ENCODE measurements at regions not wholly inside any gene's neighbourhood (a gene's known extent, or its start where the extent isn't known, plus 50 kb on each side); places are given as distances from the start of the nearest gene placed in this dataset.

GRCh38 chr21:36565540-36565939, 85.6 kb upstream of the CLDN14 start:
- TF ChIP-seq CTCF (IDR thresholded peaks at IDR 0.05; ENCODE audit: low read depth, low read length, poor library complexity, severe bottlenecking) = no peak
- no peak for TF ChIP-seq EZH2phosphoT487 (IDR thresholded peaks at IDR 0.05; ENCODE audit: borderline replicate concordance, low read length)
